GM12891 (cell line): ENCODE measurements at regions not wholly inside any gene's neighbourhood (a gene's known extent, or its start where the extent isn't known, plus 50 kb on each side); places are given as distances from the start of the nearest gene placed in this dataset.

Experiments used
- POLR2A ChIP-seq: IDR thresholded peaks from 2 replicates; pipeline ENCODE4 v1.6.1; 2011; ENCODE audit warnings: low read depth, low read length, control low read depth
- POLR2AphosphoS5 ChIP-seq: IDR thresholded peaks from 2 replicates; pipeline ENCODE4 v1.6.1; 2011; ENCODE audit warnings: low read depth, low read length, control low read depth
- POU2F2 ChIP-seq: IDR thresholded peaks from 2 replicates; pipeline ENCODE4 v1.6.1; 2011; ENCODE audit warnings: low read depth, mild to moderate bottlenecking, control low read depth, low read length, moderate library complexity
- SPI1 ChIP-seq: IDR thresholded peaks from 2 replicates; pipeline ENCODE4 v1.6.1; 2011; ENCODE audit warnings: low read depth, low read length, control low read depth
- TAF1 ChIP-seq: IDR thresholded peaks from 2 replicates; pipeline ENCODE4 v1.6.1; 2011; ENCODE audit warnings: low read depth, low read length, control low read depth

DNA sequence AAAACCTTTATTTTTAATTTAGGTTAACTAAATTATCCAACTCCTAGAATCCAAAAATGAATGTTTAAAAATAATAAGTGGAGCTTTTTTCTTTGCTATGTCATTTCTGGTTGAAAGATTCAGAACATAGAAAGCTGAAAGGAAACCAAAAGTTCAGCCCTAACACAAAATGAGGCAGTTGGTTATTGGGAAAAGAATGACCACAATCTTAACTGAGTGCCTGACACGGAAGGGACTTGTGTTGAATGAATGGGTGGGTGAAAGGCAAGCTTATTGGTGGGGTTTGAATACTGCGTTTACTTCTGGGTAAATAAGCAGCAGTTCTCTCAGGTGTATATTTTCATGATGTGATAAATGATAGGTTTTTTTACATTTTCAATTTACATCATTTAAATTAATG lies 243.5 kb downstream of the IRX1 start:
- no peak for TF ChIP-seq POLR2AphosphoS5
- TF ChIP-seq TAF1, result no peak
- TF ChIP-seq POLR2A, result no peak
- no peak for TF ChIP-seq POU2F2
- no peak for TF ChIP-seq SPI1
